H1 (cell line): ENCODE measurements at regions not wholly inside any gene's neighbourhood (a gene's known extent, or its start where the extent isn't known, plus 50 kb on each side); places are given as distances from the start of the nearest gene placed in this dataset.

Experiments
- CTCF ChIA-PET: fragments of 300-600 bp; sonication (Branson Sonifier 250); formaldehyde crosslinking; loops from one replicate; lab custom pipeline; 2021; ENCODE audit not compliant: partially characterized antibody; lab: Charles Lee
- POLR2A ChIA-PET: fragments of 300-600 bp; sonication (Branson Sonifier 250); formaldehyde crosslinking; loops from one replicate; lab custom pipeline; 2021; ENCODE audit warnings: inconsistent platforms; ENCODE audit not compliant: partially characterized antibody; lab: Charles Lee
- DNase-seq, 2 experiments: peaks; one replicate each; pipeline versions ENCODE4 v3.0.0 to v3.0.0-alpha.2; 2010 to 2022; ENCODE audit warnings: low spot score in 2 of 2, low read depth in 1 of 2, mixed read lengths in 1 of 2
- FAIRE-seq: peaks from 2 replicates; lab custom pipeline; 2011; peaks lifted over from hg19 to GRCh38; lab: Jason Lieb, UNC
- H2AFZ ChIP-seq: 2 replicates; pipeline ENCODE4 v1.8.1; 2012; ENCODE audit warnings: low read length, inconsistent platforms
- H2AK5ac ChIP-seq: 2 replicates; pipeline ENCODE4 v1.6.1; 2013; ENCODE audit warnings: low read depth, low read length
- H2BK120ac ChIP-seq: replicated peaks from 2 replicates; pipeline ENCODE3; 2013; ENCODE audit warnings: low read depth, low read length, inconsistent platforms
- H2BK12ac ChIP-seq: 2 replicates; pipeline ENCODE4 v1.6.1; 2013; ENCODE audit warnings: low read depth, low read length
- H2BK15ac ChIP-seq: 2 replicates; pipeline ENCODE4 v1.6.1; 2013; ENCODE audit warnings: low read length
- H2BK20ac ChIP-seq: 2 replicates; pipeline ENCODE4 v1.6.1; 2013; ENCODE audit warnings: low read length
- H2BK5ac ChIP-seq: 2 replicates; pipeline ENCODE4 v1.6.1; 2013; ENCODE audit warnings: low read depth, low read length
- H3K14ac ChIP-seq: 2 replicates; pipeline ENCODE4 v1.6.1; 2013; ENCODE audit warnings: inconsistent platforms; ENCODE audit not compliant: insufficient read length
- H3K18ac ChIP-seq: 2 replicates; pipeline ENCODE4 v1.6.1; 2013; ENCODE audit warnings: low read length; ENCODE audit errors: extremely low read depth
- H3K23ac ChIP-seq: 2 replicates; pipeline ENCODE4 v1.6.1; 2013; ENCODE audit warnings: inconsistent platforms; ENCODE audit not compliant: insufficient read length
- H3K23me2 ChIP-seq: 2 replicates; pipeline ENCODE4 v1.6.1; 2013; ENCODE audit warnings: low read depth, low read length
- H3K27ac ChIP-seq: 2 replicates; pipeline ENCODE4 v1.6.1; 2011; ENCODE audit warnings: low read depth, low read length, inconsistent platforms
- H3K27me3 ChIP-seq, 4 experiments: replicated peaks in 1 of 4; 1 replicate in 1 of 4; 2 replicates in 3 of 4; pipeline versions ENCODE4 v1.6.1 to v1.8.1; 2011 to 2013; ENCODE audit warnings: low read length in 3 of 4, mild to moderate bottlenecking in 3 of 4, inconsistent platforms in 2 of 4, mixed read lengths in 2 of 4, moderate library complexity in 1 of 4; ENCODE audit not compliant: control insufficient read depth in 3 of 4, insufficient read depth in 3 of 4; ENCODE audit errors: extremely low read depth in 1 of 4
- H3K36me3 ChIP-seq, 4 experiments: 2 replicates each; pipeline versions ENCODE4 v1.6.1 to v1.8.1; 2011 to 2013; ENCODE audit warnings: mild to moderate bottlenecking in 4 of 4, low read length in 3 of 4, moderate library complexity in 2 of 4, control low read depth in 1 of 4, inconsistent platforms in 1 of 4; ENCODE audit not compliant: insufficient read depth in 4 of 4, control insufficient read depth in 2 of 4
- H3K4ac ChIP-seq: replicated peaks from 2 replicates; pipeline ENCODE3; 2013; ENCODE audit warnings: low read length, low read depth, mixed read lengths, inconsistent platforms; ENCODE audit not compliant: insufficient read length
- H3K4me1 ChIP-seq, 4 experiments: replicated peaks in 1 of 4; 1 replicate in 1 of 4; 2 replicates in 3 of 4; pipeline versions ENCODE4 v1.6.1 to v1.8.1; 2011 to 2013; ENCODE audit warnings: low read length in 3 of 4, inconsistent platforms in 2 of 4, mixed read lengths in 1 of 4; ENCODE audit not compliant: insufficient read depth in 4 of 4, control insufficient read depth in 3 of 4
- H3K4me2 ChIP-seq, 2 experiments: 2 replicates each; pipeline versions ENCODE4 v1.6.1 to v1.8.1; 2011 to 2013; ENCODE audit warnings: low read depth in 2 of 2, low read length in 2 of 2, control low read depth in 1 of 2, inconsistent platforms in 1 of 2, mild to moderate bottlenecking in 1 of 2; ENCODE audit not compliant: insufficient read depth in 1 of 2
- H3K4me3 ChIP-seq, 4 experiments: fragments of 200-600, 300-600 bp in 1 of 4; sonication (generic), shearing (Covaris generic), sonication (Bioruptor Twin) in 1 of 4; 2 replicates each; pipeline versions ENCODE4 v1.5.1 to v1.8.1; 2011 to 2016; ENCODE audit warnings: low read length in 4 of 4, low read depth in 3 of 4, control low read depth in 2 of 4, inconsistent platforms in 2 of 4, mild to moderate bottlenecking in 2 of 4, mixed read lengths in 1 of 4, moderate library complexity in 1 of 4; ENCODE audit not compliant: insufficient read depth in 2 of 4; ENCODE audit errors: extremely low read depth in 1 of 4
- H3K56ac ChIP-seq: replicated peaks from 2 replicates; pipeline ENCODE3; 2013; ENCODE audit warnings: low read depth, mild to moderate bottlenecking, mixed read lengths, low read length, inconsistent platforms; ENCODE audit not compliant: insufficient read length
- H3K79me1 ChIP-seq: 2 replicates; pipeline ENCODE4 v1.6.1; 2013; ENCODE audit warnings: low read depth, low read length, control low read depth
- H3K79me2 ChIP-seq, 2 experiments: 2 replicates each; pipeline versions ENCODE4 v1.6.1 to v1.8.1; 2012 to 2013; ENCODE audit warnings: low read length in 2 of 2, mild to moderate bottlenecking in 2 of 2, inconsistent platforms in 1 of 2; ENCODE audit not compliant: insufficient read depth in 2 of 2, control insufficient read depth in 1 of 2
- H3K9ac ChIP-seq, 4 experiments: replicated peaks in 1 of 4; 1 replicate in 1 of 4; 2 replicates in 3 of 4; pipeline versions ENCODE4 v1.6.1 to v1.8.1; 2011 to 2013; ENCODE audit warnings: low read depth in 3 of 4, low read length in 3 of 4, control low read depth in 2 of 4, mild to moderate bottlenecking in 2 of 4, moderate library complexity in 2 of 4, inconsistent platforms in 1 of 4; ENCODE audit errors: extremely low read depth in 1 of 4
- H3K9me3 ChIP-seq, 2 experiments: 2 replicates each; pipeline versions ENCODE4 v1.6.1 to v1.8.1; 2012 to 2013; ENCODE audit warnings: mild to moderate bottlenecking in 2 of 2, moderate library complexity in 2 of 2, control low read depth in 1 of 2, inconsistent platforms in 1 of 2, low read depth in 1 of 2, low read length in 1 of 2, mixed read lengths in 1 of 2; ENCODE audit not compliant: insufficient read depth in 2 of 2
- H4K20me1 ChIP-seq, 2 experiments: replicated peaks in 1 of 2; 2 replicates each; pipeline versions ENCODE3 to v1.8.1; 2011 to 2013; ENCODE audit warnings: inconsistent platforms in 2 of 2, low read length in 2 of 2, mild to moderate bottlenecking in 1 of 2; ENCODE audit not compliant: insufficient read depth in 2 of 2, control insufficient read depth in 1 of 2
- H4K5ac ChIP-seq: 2 replicates; pipeline ENCODE4 v1.6.1; 2013; ENCODE audit warnings: low read length, low read depth, mixed read lengths, inconsistent platforms; ENCODE audit not compliant: insufficient read length
- H4K8ac ChIP-seq: 2 replicates; pipeline ENCODE4 v1.8.0; 2013; ENCODE audit warnings: mild to moderate bottlenecking, moderate library complexity, low read length, inconsistent platforms; ENCODE audit not compliant: insufficient read depth; ENCODE audit errors: extremely low read depth
- H4K91ac ChIP-seq: replicated peaks from 2 replicates; pipeline ENCODE3; 2013; ENCODE audit warnings: low read length, mixed read lengths, inconsistent platforms; ENCODE audit not compliant: insufficient read length
- CHD2 ChIP-seq: IDR thresholded peaks from 2 replicates; pipeline ENCODE4 v1.6.1; 2012; ENCODE audit warnings: low read length, improper control_type of control experiment
- FOSL1 ChIP-seq: IDR thresholded peaks from 2 replicates; pipeline ENCODE4 v1.6.1; 2011; ENCODE audit warnings: mild to moderate bottlenecking, low read depth, low read length, moderate library complexity; ENCODE audit not compliant: insufficient read depth
- HDAC6 ChIP-seq: IDR thresholded peaks from one replicate; pipeline ENCODE4 v1.7.1; 2012; ENCODE audit warnings: low read depth, mild to moderate bottlenecking, inconsistent platforms, low read length, moderate library complexity
- SIX5 ChIP-seq: IDR thresholded peaks from 2 replicates; pipeline ENCODE4 v1.6.1; 2011; ENCODE audit warnings: mild to moderate bottlenecking, low read depth, low read length
- SP4 ChIP-seq: IDR thresholded peaks from 2 replicates; pipeline ENCODE4 v1.6.1; 2012; ENCODE audit warnings: low read length, inconsistent platforms
- ZNF274 ChIP-seq: IDR thresholded peaks from 2 replicates; pipeline ENCODE4 v1.7.0; 2012; ENCODE audit warnings: low read length, borderline replicate concordance; ENCODE audit errors: extremely low read depth
- WGBS, 2 experiments: shearing (Covaris generic) in 1 of 2; methylation state at CpG; one replicate each; pipeline versions ENCODE4 v1.1.6 to v1.1.7; 2013 to 2015; ENCODE audit warnings: low lambda C conversion rate in 2 of 2, mixed read lengths in 2 of 2, inconsistent platforms in 1 of 2, low coverage in 1 of 2, missing lambda C conversion rate in 1 of 2; ENCODE audit not compliant: insufficient replicate concordance in 2 of 2, insufficient coverage in 1 of 2, insufficient read length in 1 of 2; ENCODE audit errors: extremely low coverage in 1 of 2, missing lambda C conversion rate in 1 of 2; 5-methylcytosine and 5-hydroxymethylcytosine counted together

- WGBS, 2 experiments: 80% methylated on average over 4 of the region's 4 CpGs; no CpG with 5 or more reads in 1 of the 2 experiments
- Histone ChIP-seq H4K91ac (no peak overlapping the region), H3K4me2 (no peak overlapping the region), H2AFZ (no peak overlapping the region), H3K56ac (no peak overlapping the region), H2BK15ac (no peak overlapping the region), H3K18ac (no peak overlapping the region), H3K79me1 (no peaks in the 10 kb centered on the region), H3K4me1 (peaks cover 0 to 2% (median 0%) of the 10 kb centered on the region in 4 experiments; a peak in 1 of 7 replicates), H3K9ac (no peak overlapping the region), H4K5ac (no peak overlapping the region), H2BK120ac (no peak overlapping the region), H3K36me3 (no peaks in the 10 kb centered on the region; a peak in 1 of 8 replicates), H3K14ac (no peak overlapping the region), H3K4ac (no peak overlapping the region), H2BK5ac (no peak overlapping the region), H2BK12ac (no peak overlapping the region), H3K9me3 (peaks cover 12 to 13% of the 10 kb centered on the region in 2 experiments), H3K79me2 (no peaks in the 10 kb centered on the region), H3K4me3 (no peak overlapping the region), H4K20me1 (no peaks in the 10 kb centered on the region), H3K27me3 (no peaks in the 10 kb centered on the region), H3K27ac (no peak overlapping the region), H3K23me2 (no peaks in the 10 kb centered on the region), H4K8ac (no peak overlapping the region), H2BK20ac (no peak overlapping the region), H3K23ac (no peak overlapping the region), H2AK5ac (no peak overlapping the region)
- ChIA-PET CTCF (interaction anchor here (1.0 to 1.1 kb wide), 2 partner anchors 10 to 14 kb away, joined by 3 read pairs; no protein-coding TSS in a partner anchor), POLR2A (no interaction called here)
- TF ChIP-seq SP4 (no peak), FOSL1 (no peak), ZNF274 (no peak), SIX5 (no peak), HDAC6 (no peak), CHD2 (no peak)
- FAIRE-seq (no peak), DNase-seq (no peak)
Observed at GRCh38 chr4:141871086-141871770, 234.8 kb downstream of the IL15 start.
